OCI-LY7 (cell line): ENCODE measurements at regions not wholly inside any gene's neighbourhood (a gene's known extent, or its start where the extent isn't known, plus 50 kb on each side); places are given as distances from the start of the nearest gene placed in this dataset.

Experiments
- BruUV-seq: library from RNA; stranded (reverse); fragments of 400-500 nt; replicated peaks from 2 replicates; lab custom pipeline; 2021; lab: Mats Ljungman, UMichigan
- CTCF ChIA-PET: fragments of 300-600 bp; sonication (Branson Sonifier 250); formaldehyde crosslinking; loops from one replicate; lab custom pipeline; 2022; ENCODE audit warnings: antibody characterized with exemption; ENCODE audit not compliant: unreplicated experiment; lab: Charles Lee
- POLR2A ChIA-PET: fragments of 300-600 bp; sonication (Branson Sonifier 250); formaldehyde crosslinking; loops from one replicate; lab custom pipeline; 2022; ENCODE audit warnings: antibody characterized with exemption; lab: Charles Lee
- DNase-seq: peaks from one replicate; pipeline ENCODE4 v3.0.0-alpha.2; 2015; ENCODE audit warnings: low spot score
- H2AFZ ChIP-seq: fragments of 200-600 bp; sonication (generic), shearing (Covaris generic); 2 replicates; pipeline ENCODE4 v1.6.1; 2014; ENCODE audit warnings: mild to moderate bottlenecking, antibody characterized with exemption, low read length, moderate library complexity
- H3K27ac ChIP-seq: fragments of 200-600 bp; sonication (generic); 2 replicates; pipeline ENCODE4 v1.5.1; 2014; ENCODE audit warnings: mixed run types, low read depth, mild to moderate bottlenecking, moderate library complexity, low read length, inconsistent platforms; ENCODE audit not compliant: poor library complexity, severe bottlenecking
- H3K36me3 ChIP-seq: fragments of 200-600 bp; sonication (generic); 2 replicates; pipeline ENCODE4 v1.6.1; 2014; ENCODE audit warnings: mild to moderate bottlenecking, antibody characterized with exemption, low read length, moderate library complexity, mixed read lengths; ENCODE audit not compliant: insufficient read depth
- H3K4me1 ChIP-seq: fragments of 200-600 bp; sonication (generic); 2 replicates; pipeline ENCODE4 v1.5.1; 2014; ENCODE audit warnings: mild to moderate bottlenecking, low read length; ENCODE audit not compliant: insufficient read depth, poor library complexity, severe bottlenecking
- H3K4me2 ChIP-seq: fragments of 200-600 bp; sonication (generic); 2 replicates; pipeline ENCODE4 v1.6.1; 2014; ENCODE audit warnings: mild to moderate bottlenecking, low read length
- H3K4me3 ChIP-seq: fragments of 200-600 bp; sonication (generic); 2 replicates; pipeline ENCODE4 v1.5.1; 2014; ENCODE audit warnings: mild to moderate bottlenecking, low read depth, low read length; ENCODE audit not compliant: poor library complexity, severe bottlenecking
- H3K79me2 ChIP-seq: fragments of 200-600 bp; sonication (generic); 2 replicates; pipeline ENCODE4 v1.6.1; 2016; ENCODE audit warnings: low read depth, mild to moderate bottlenecking, low read length, moderate library complexity, mixed read lengths; ENCODE audit not compliant: insufficient read depth
- H3K9me2 ChIP-seq: fragments of 200-600 bp; sonication (generic); 2 replicates; pipeline ENCODE4 v1.6.1; 2016; ENCODE audit warnings: mild to moderate bottlenecking, low read length, mixed read lengths; ENCODE audit not compliant: insufficient read depth
- H3K9me3 ChIP-seq: fragments of 200-600 bp; sonication (generic); 2 replicates; pipeline ENCODE4 v1.6.1; 2014; ENCODE audit warnings: mild to moderate bottlenecking, mixed run types, low read length, mixed read lengths
- H4K20me1 ChIP-seq: fragments of 200-600 bp; sonication (generic); 2 replicates; pipeline ENCODE4 v1.6.1; 2014; ENCODE audit warnings: mild to moderate bottlenecking, antibody characterized with exemption, low read length, moderate library complexity, mixed read lengths; ENCODE audit not compliant: insufficient read depth
- CTCF ChIP-seq: fragments of 200-600 bp; sonication (generic); conservative IDR thresholded peaks from 2 replicates; pipeline ENCODE4 v1.5.1; 2014; ENCODE audit warnings: mild to moderate bottlenecking, antibody characterized with exemption, low read length, moderate library complexity, mixed read lengths
- EZH2phosphoT487 ChIP-seq: fragments of 200-600 bp; sonication (generic); IDR thresholded peaks from 2 replicates; pipeline ENCODE4 v1.6.1; 2018; ENCODE audit warnings: low read depth, borderline replicate concordance, mild to moderate bottlenecking, mixed run types, antibody characterized with exemption, low read length, moderate library complexity, mixed read lengths
- intact Hi-C: fragments of 100-400 bp; cut with micrococcal nuclease; formaldehyde crosslinking; loops from one replicate; pipeline ENCODE4 v1.10.0; 2022; ENCODE audit not compliant: unreplicated experiment

- Histone ChIP-seq H2AFZ (no peak overlapping the region), H3K4me2 (no peak overlapping the region), H3K9me3 (no peaks in the 10 kb centered on the region), H3K79me2 (no peaks in the 10 kb centered on the region), H3K36me3 (no peaks in the 10 kb centered on the region), H3K4me3 (no peak overlapping the region), H3K4me1 (no peaks in the 10 kb centered on the region), H3K9me2 (no peaks in the 10 kb centered on the region), H4K20me1 (no peaks in the 10 kb centered on the region), H3K27ac (no peak overlapping the region)
- CTCF ChIA-PET = no interaction called here
- POLR2A ChIA-PET = interaction anchor here (0.6 kb wide), 1 partner anchor 8 kb away, joined by 3 read pairs; no protein-coding TSS in a partner anchor
- BruUV-seq = no TSS peak
- no peak for TF ChIP-seq CTCF
- no peak for TF ChIP-seq EZH2phosphoT487
- intact Hi-C loops = no loop called here
- no peak for DNase-seq
Measured at GRCh38 chr3:14057701-14058100, 67.0 kb downstream of the CHCHD4 start.

GRCh38 chr3:14047841-14048240 is 76.8 kb downstream of the CHCHD4 start:
- Histone ChIP-seq H3K36me3 (no peaks in the 10 kb centered on the region), H3K27ac (no peak overlapping the region), H3K4me2 (no peak overlapping the region), H3K9me3 (no peaks in the 10 kb centered on the region), H3K9me2 (no peaks in the 10 kb centered on the region), H3K79me2 (no peaks in the 10 kb centered on the region), H4K20me1 (no peaks in the 10 kb centered on the region), H3K4me3 (no peak overlapping the region), H2AFZ (no peak overlapping the region), H3K4me1 (no peaks in the 10 kb centered on the region)
- CTCF ChIA-PET = no interaction called here
- intact Hi-C loops = no loop called here
- POLR2A ChIA-PET = no interaction called here
- no peak for TF ChIP-seq CTCF
- TF ChIP-seq EZH2phosphoT487 = no peak
- BruUV-seq = no TSS peak
- DNase-seq = no peak

GRCh38 chr3:14047027-14047426 is 77.6 kb downstream of the CHCHD4 start:
- H3K36me3 ChIP-seq = no peaks in the 10 kb centered on the region
- POLR2A ChIA-PET = no interaction called here
- no peaks in the 10 kb centered on the region for H3K4me1 ChIP-seq
- H3K27ac ChIP-seq = no peak overlapping the region
- no peaks in the 10 kb centered on the region for H3K9me3 ChIP-seq
- DNase-seq = no peak
- H3K4me2 ChIP-seq = no peak overlapping the region
- no peak overlapping the region for H2AFZ ChIP-seq
- TF ChIP-seq CTCF (no peak), EZH2phosphoT487 (no peak)
- H3K9me2 ChIP-seq = no peaks in the 10 kb centered on the region
- CTCF ChIA-PET = no interaction called here
- no peaks in the 10 kb centered on the region for H4K20me1 ChIP-seq
- H3K4me3 ChIP-seq = no peak overlapping the region
- intact Hi-C loops = no loop called here
- H3K79me2 ChIP-seq = no peaks in the 10 kb centered on the region
- no TSS peak for BruUV-seq
